Ecto neural progenitor cell (in vitro differentiated cells): ENCODE measurements at regions not wholly inside any gene's neighbourhood (a gene's known extent, or its start where the extent isn't known, plus 50 kb on each side); places are given as distances from the start of the nearest gene placed in this dataset.

ENCODE experiments used
- DNase-seq: peaks from one replicate; pipeline ENCODE4 v3.0.0-alpha.2; 2018; ENCODE audit warnings: low spot score

- no peak for DNase-seq
Measured at GRCh38 chr6:167515873-167516507, 191.1 kb downstream of the TTLL2 start.

GRCh38 chr6:167517254-167517916 is 192.5 kb downstream of the TTLL2 start:
- DNase-seq, result no peak

GRCh38 chr6:167523426-167523825 is 198.5 kb downstream of the TTLL2 start:
- DNase-seq, result no peak

GRCh38 chr6:167524261-167525111 is 199.6 kb downstream of the TTLL2 start:
- DNase-seq, result no peak

- DNase-seq, result no peak
Measured at GRCh38 chr6:167525774-167526173, 200.9 kb downstream of the TTLL2 start.

GRCh38 chr6:167526465-167527368 is 201.8 kb downstream of the TTLL2 start:
- DNase-seq, result no peak

GRCh38 chr6:167528239-167528638 is 203.4 kb downstream of the TTLL2 start:
- DNase-seq, result no peak

- no peak for DNase-seq
Measured at GRCh38 chr6:167528976-167529375, 204.1 kb downstream of the TTLL2 start.

GRCh38 chr6:167529444-167530335 is 204.8 kb downstream of the TTLL2 start:
- DNase-seq, result no peak

GRCh38 chr6:167530951-167531350 is 206.1 kb downstream of the TTLL2 start:
- DNase-seq, result no peak

GRCh38 chr6:167532410-167533288 is 207.8 kb downstream of the TTLL2 start:
- no peak for DNase-seq

- no peak for DNase-seq
Measured at GRCh38 chr6:167533851-167534250, 209.0 kb downstream of the TTLL2 start.

GRCh38 chr6:167537816-167538215 is 212.9 kb downstream of the TTLL2 start:
- DNase-seq, result no peak

GRCh38 chr6:167538746-167539145 is 213.9 kb downstream of the TTLL2 start:
- DNase-seq, result no peak

GRCh38 chr6:167540796-167541195 is 215.9 kb downstream of the TTLL2 start:
- no peak for DNase-seq

- DNase-seq, result no peak
Measured at GRCh38 chr6:167541544-167541943, 216.7 kb downstream of the TTLL2 start.

GRCh38 chr6:167543602-167544497 is 219.0 kb downstream of the TTLL2 start:
- no peak for DNase-seq

- DNase-seq, result no peak
Measured at GRCh38 chr6:167546611-167547327, 221.9 kb downstream of the TTLL2 start.
